ENCODE measurements at regions not wholly inside any gene's neighbourhood (a gene's known extent, or its start where the extent isn't known, plus 50 kb on each side); places are given as distances from the start of the nearest gene placed in this dataset.

GRCh38 chr5:99901972-99902371, 633.2 kb upstream of the FAM174A start:
- Histone ChIP-seq H3K9me3 (ENCODE audit: control insufficient read depth in 1 of 2, low read length in 2 of 2) (no peaks in the 10 kb centered on the region), H3K4me1 (ENCODE audit: insufficient read depth, low read length) (no peaks in the 10 kb centered on the region), H3K27ac (ENCODE audit: low read depth, low read length) (no peak overlapping the region), H3K27me3 (ENCODE audit: insufficient read depth, low read length) (no peaks in the 10 kb centered on the region), H3K36me3 (ENCODE audit: insufficient read depth, low read length) (no peaks in the 10 kb centered on the region), H3K4me3 (ENCODE audit: low read length in 2 of 2) (no peak overlapping the region)
- DNase-seq = no peak
- Mint-ChIP-seq H3K36me3 (no peaks in the 10 kb centered on the region), H3K27ac (no peak overlapping the region), H3K9me3 (peaks cover 0 to 3% (median 0%) of the 10 kb centered on the region in 8 donors), H3K4me3 (no peak overlapping the region), H3K4me1 (no peaks in the 10 kb centered on the region), H3K27me3 (no peaks in the 10 kb centered on the region)
- ChIA-PET POLR2A (ENCODE audit: partially characterized antibody) (no interaction called here), CTCF (ENCODE audit: partially characterized antibody) (no interaction called here)
- intact Hi-C loops (cut with micrococcal nuclease) = no loop called here

GRCh38 chr5:99900302-99900852, 634.8 kb upstream of the FAM174A start:
- no peaks in the 10 kb centered on the region for H3K27me3 ChIP-seq (ENCODE audit: insufficient read depth, low read length)
- H3K27ac ChIP-seq (ENCODE audit: low read depth, low read length) = no peak overlapping the region
- Mint-ChIP-seq H3K27ac (no peak overlapping the region), H3K27me3 (no peaks in the 10 kb centered on the region), H3K36me3 (no peaks in the 10 kb centered on the region), H3K9me3 (peaks cover 0 to 3% (median 0%) of the 10 kb centered on the region in 8 donors), H3K4me1 (no peaks in the 10 kb centered on the region), H3K4me3 (no peak overlapping the region)
- H3K36me3 ChIP-seq (ENCODE audit: insufficient read depth, low read length) = no peaks in the 10 kb centered on the region
- ChIA-PET CTCF (ENCODE audit: partially characterized antibody) (no interaction called here), POLR2A (ENCODE audit: partially characterized antibody) (no interaction called here)
- H3K9me3 ChIP-seq (ENCODE audit: control insufficient read depth in 1 of 2, low read length in 2 of 2) = no peaks in the 10 kb centered on the region
- intact Hi-C loops (cut with micrococcal nuclease) = no loop called here
- H3K4me3 ChIP-seq (ENCODE audit: low read length in 2 of 2) = no peak overlapping the region
- DNase-seq = no peak
- H3K4me1 ChIP-seq (ENCODE audit: insufficient read depth, low read length) = no peaks in the 10 kb centered on the region

GRCh38 chr5:99879791-99880511, 655.2 kb upstream of the FAM174A start:
- POLR2A ChIA-PET (ENCODE audit: partially characterized antibody) = no interaction called here

GRCh38 chr5:99878830-99879229, 656.3 kb upstream of the FAM174A start:
- Mint-ChIP-seq H3K4me3 (no peak overlapping the region), H3K27me3 (no peaks in the 10 kb centered on the region), H3K36me3 (no peaks in the 10 kb centered on the region), H3K27ac (no peak overlapping the region), H3K9me3 (peaks cover 0 to 2% (median 0%) of the 10 kb centered on the region in 8 donors), H3K4me1 (no peaks in the 10 kb centered on the region)
- no peaks in the 10 kb centered on the region for H3K36me3 ChIP-seq (ENCODE audit: insufficient read depth, low read length)
- ChIA-PET CTCF (ENCODE audit: partially characterized antibody) (no interaction called here), POLR2A (ENCODE audit: partially characterized antibody) (no interaction called here)
- no peaks in the 10 kb centered on the region for H3K9me3 ChIP-seq (ENCODE audit: control insufficient read depth in 1 of 2, low read length in 2 of 2)
- H3K27me3 ChIP-seq (ENCODE audit: insufficient read depth, low read length) = no peaks in the 10 kb centered on the region
- H3K4me1 ChIP-seq (ENCODE audit: insufficient read depth, low read length) = no peaks in the 10 kb centered on the region
- no peak overlapping the region for H3K4me3 ChIP-seq (ENCODE audit: low read length in 2 of 2)
- H3K27ac ChIP-seq (ENCODE audit: low read depth, low read length) = no peak overlapping the region
- intact Hi-C loops (cut with micrococcal nuclease) = no loop called here
- DNase-seq = no peak

More at GRCh38 chr5:99879791-99880511, 655.2 kb upstream of the FAM174A start:
- H3K27ac ChIP-seq (ENCODE audit: low read depth, low read length) = no peak overlapping the region
- no peak overlapping the region for H3K4me3 ChIP-seq (ENCODE audit: low read length in 2 of 2)
- H3K9me3 ChIP-seq (ENCODE audit: control insufficient read depth in 1 of 2, low read length in 2 of 2) = no peaks in the 10 kb centered on the region
- no peaks in the 10 kb centered on the region for H3K36me3 ChIP-seq (ENCODE audit: insufficient read depth, low read length)
- H3K36me3 Mint-ChIP-seq = no peaks in the 10 kb centered on the region
- no peaks in the 10 kb centered on the region for H3K4me1 Mint-ChIP-seq
- no peaks in the 10 kb centered on the region for H3K27me3 Mint-ChIP-seq
- CTCF ChIA-PET (ENCODE audit: partially characterized antibody) = no interaction called here
- no peaks in the 10 kb centered on the region for H3K4me1 ChIP-seq (ENCODE audit: insufficient read depth, low read length)
- peaks cover 0 to 2% (median 0%) of the 10 kb centered on the region in 8 donors for H3K9me3 Mint-ChIP-seq
- no peak overlapping the region for H3K4me3 Mint-ChIP-seq
- intact Hi-C loops (cut with micrococcal nuclease) = no loop called here
- no peaks in the 10 kb centered on the region for H3K27me3 ChIP-seq (ENCODE audit: insufficient read depth, low read length)
- no peak for DNase-seq
- H3K27ac Mint-ChIP-seq = no peak overlapping the region

GRCh38 chr5:99866740-99867139, 668.4 kb upstream of the FAM174A start:
- H3K27ac ChIP-seq (ENCODE audit: low read depth, low read length) = no peak overlapping the region
- no peak overlapping the region for H3K4me3 Mint-ChIP-seq
- no peaks in the 10 kb centered on the region for H3K27me3 Mint-ChIP-seq
- H3K4me1 Mint-ChIP-seq = no peaks in the 10 kb centered on the region
- CTCF ChIA-PET (ENCODE audit: partially characterized antibody) = no interaction called here
- POLR2A ChIA-PET (ENCODE audit: partially characterized antibody) = no interaction called here
- H3K36me3 Mint-ChIP-seq = no peaks in the 10 kb centered on the region
- no peaks in the 10 kb centered on the region for H3K9me3 ChIP-seq (ENCODE audit: control insufficient read depth in 1 of 2, low read length in 2 of 2)
- intact Hi-C loops (cut with micrococcal nuclease) = no loop called here
- no peak for DNase-seq
- no peak overlapping the region for H3K27ac Mint-ChIP-seq
- H3K4me3 ChIP-seq (ENCODE audit: low read length in 2 of 2) = no peak overlapping the region
- H3K36me3 ChIP-seq (ENCODE audit: insufficient read depth, low read length) = no peaks in the 10 kb centered on the region
- peaks cover 0 to 22% (median 3%) of the 10 kb centered on the region in 8 donors for H3K9me3 Mint-ChIP-seq
- no peaks in the 10 kb centered on the region for H3K4me1 ChIP-seq (ENCODE audit: insufficient read depth, low read length)
- H3K27me3 ChIP-seq (ENCODE audit: insufficient read depth, low read length) = no peaks in the 10 kb centered on the region

- no peaks in the 10 kb centered on the region for H3K4me1 ChIP-seq (ENCODE audit: insufficient read depth, low read length)
- no peak for DNase-seq
- H3K4me3 ChIP-seq (ENCODE audit: low read length in 2 of 2) = no peak overlapping the region
- no peaks in the 10 kb centered on the region for H3K27me3 ChIP-seq (ENCODE audit: insufficient read depth, low read length)
- H3K27ac Mint-ChIP-seq = no peak overlapping the region
- no peaks in the 10 kb centered on the region for H3K36me3 ChIP-seq (ENCODE audit: insufficient read depth, low read length)
- no peaks in the 10 kb centered on the region for H3K36me3 Mint-ChIP-seq
- no peaks in the 10 kb centered on the region for H3K9me3 ChIP-seq (ENCODE audit: control insufficient read depth in 1 of 2, low read length in 2 of 2)
- H3K27me3 Mint-ChIP-seq = no peaks in the 10 kb centered on the region
- H3K4me3 Mint-ChIP-seq = no peak overlapping the region
- intact Hi-C loops (cut with micrococcal nuclease) = no loop called here
- H3K27ac ChIP-seq (ENCODE audit: low read depth, low read length) = no peak overlapping the region
- H3K4me1 Mint-ChIP-seq = no peaks in the 10 kb centered on the region
- peaks cover 0 to 21% (median 2%) of the 10 kb centered on the region in 8 donors for H3K9me3 Mint-ChIP-seq
- CTCF ChIA-PET (ENCODE audit: partially characterized antibody) = no interaction called here
- POLR2A ChIA-PET (ENCODE audit: partially characterized antibody) = no interaction called here
Measured at GRCh38 chr5:99865159-99865558, 670.0 kb upstream of the FAM174A start.

GRCh38 chr5:99835791-99836190, 699.4 kb upstream of the FAM174A start:
- Histone ChIP-seq H3K36me3 (ENCODE audit: insufficient read depth, low read length) (no peaks in the 10 kb centered on the region), H3K27me3 (ENCODE audit: insufficient read depth, low read length) (no peaks in the 10 kb centered on the region), H3K9me3 (ENCODE audit: control insufficient read depth in 1 of 2, low read length in 2 of 2) (no peaks in the 10 kb centered on the region), H3K27ac (ENCODE audit: low read depth, low read length) (no peak overlapping the region), H3K4me3 (ENCODE audit: low read length in 2 of 2) (no peak overlapping the region), H3K4me1 (ENCODE audit: insufficient read depth, low read length) (no peaks in the 10 kb centered on the region)
- POLR2A ChIA-PET (ENCODE audit: partially characterized antibody) = no interaction called here
- intact Hi-C loops (cut with micrococcal nuclease) = no loop called here
- Mint-ChIP-seq H3K9me3 (peaks cover 0 to 12% (median 2%) of the 10 kb centered on the region in 8 donors), H3K36me3 (no peaks in the 10 kb centered on the region), H3K4me1 (no peaks in the 10 kb centered on the region), H3K4me3 (no peak overlapping the region), H3K27me3 (no peaks in the 10 kb centered on the region), H3K27ac (no peak overlapping the region)
- no peak for DNase-seq
- CTCF ChIA-PET (ENCODE audit: partially characterized antibody) = no interaction called here
